Lower leg skin (tissue), 4 donors: ENCODE measurements at regions not wholly inside any gene's neighbourhood (a gene's known extent, or its start where the extent isn't known, plus 50 kb on each side); places are given as distances from the start of the nearest gene placed in this dataset.

Source experiments
- DNase-seq, 2 donors: peaks; one replicate each; pipeline ENCODE4 v3.0.0-alpha.2; 2019; ENCODE audit warnings: low spot score in 2 of 2
- H3K4me3 ChIP-seq: fragments of 200-600 bp; sonication (generic); 2 replicates; pipeline ENCODE4 v1.5.1; 2017; ENCODE audit warnings: mild to moderate bottlenecking, low read depth; ENCODE audit not compliant: poor library complexity, severe bottlenecking
- POLR2A ChIP-seq, 2 donors: fragments of 450-650 bp; IDR thresholded peaks; one replicate each; pipeline ENCODE4 v1.6.1; 2016 to 2017; ENCODE audit warnings: antibody characterized with exemption in 2 of 2, mild to moderate bottlenecking in 1 of 2, moderate library complexity in 1 of 2
- WGBS, 2 donors: methylation state at CpG; one replicate each; pipeline ENCODE4 v1.1.5; 2018; 5-methylcytosine and 5-hydroxymethylcytosine counted together
- intact Hi-C: fragments of 100-400 bp; cut with DNase I; formaldehyde crosslinking; loops from one replicate; pipeline ENCODE4 v1.15.0; 2023; ENCODE audit warnings: low total_unique reads
- TF ChIP-seq, protein P1 (sequence below), 3 donors: fragments of 450-650 bp; IDR thresholded peaks; one replicate each; pipeline ENCODE4 v1.5.1; 2016; ENCODE audit warnings: antibody characterized with exemption in 3 of 3, mild to moderate bottlenecking in 3 of 3, moderate library complexity in 2 of 3

DNA sequence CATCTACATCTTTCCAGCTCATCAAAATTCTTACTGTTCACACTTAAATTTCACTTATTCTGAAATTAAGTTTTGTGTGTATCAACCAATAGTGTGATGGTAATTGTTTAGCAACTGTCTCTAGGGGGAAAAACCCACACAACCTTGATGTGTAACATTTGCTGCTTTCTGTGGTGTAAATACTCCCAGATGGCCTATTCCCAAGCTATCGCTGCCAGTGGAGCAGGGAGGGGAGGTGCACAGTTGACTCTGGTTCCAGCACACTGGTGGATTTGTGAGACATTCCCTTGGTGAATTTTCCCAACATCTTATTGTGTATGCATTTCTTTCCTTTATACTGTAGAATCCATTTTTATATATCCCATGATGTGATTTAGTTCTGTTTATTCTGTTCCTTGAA lies 275.9 kb upstream of the SHH start:
- intact Hi-C loops, result no loop called here
- 56 to 72% methylated on average over 1 of the region's 1 CpG for WGBS, 2 donors
- TF ChIP-seq, protein P1, sequence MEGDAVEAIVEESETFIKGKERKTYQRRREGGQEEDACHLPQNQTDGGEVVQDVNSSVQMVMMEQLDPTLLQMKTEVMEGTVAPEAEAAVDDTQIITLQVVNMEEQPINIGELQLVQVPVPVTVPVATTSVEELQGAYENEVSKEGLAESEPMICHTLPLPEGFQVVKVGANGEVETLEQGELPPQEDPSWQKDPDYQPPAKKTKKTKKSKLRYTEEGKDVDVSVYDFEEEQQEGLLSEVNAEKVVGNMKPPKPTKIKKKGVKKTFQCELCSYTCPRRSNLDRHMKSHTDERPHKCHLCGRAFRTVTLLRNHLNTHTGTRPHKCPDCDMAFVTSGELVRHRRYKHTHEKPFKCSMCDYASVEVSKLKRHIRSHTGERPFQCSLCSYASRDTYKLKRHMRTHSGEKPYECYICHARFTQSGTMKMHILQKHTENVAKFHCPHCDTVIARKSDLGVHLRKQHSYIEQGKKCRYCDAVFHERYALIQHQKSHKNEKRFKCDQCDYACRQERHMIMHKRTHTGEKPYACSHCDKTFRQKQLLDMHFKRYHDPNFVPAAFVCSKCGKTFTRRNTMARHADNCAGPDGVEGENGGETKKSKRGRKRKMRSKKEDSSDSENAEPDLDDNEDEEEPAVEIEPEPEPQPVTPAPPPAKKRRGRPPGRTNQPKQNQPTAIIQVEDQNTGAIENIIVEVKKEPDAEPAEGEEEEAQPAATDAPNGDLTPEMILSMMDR (IDR thresholded peaks at IDR 0.05), result no peak
- no peak for TF ChIP-seq POLR2A (IDR thresholded peaks at IDR 0.05)
- no peak overlapping the region for H3K4me3 ChIP-seq
- DNase-seq, result no peak

GRCh38 chr7:156082048-156083040 lies 270.1 kb upstream of the SHH start:
- WGBS, 2 donors, result 65 to 68% methylated on average over 21 of the region's 21 CpGs
- TF ChIP-seq POLR2A (IDR thresholded peaks at IDR 0.05), result no peak
- TF ChIP-seq, protein P1 (IDR thresholded peaks at IDR 0.05), result no peak
- no peak for DNase-seq
- H3K4me3 ChIP-seq, result no peak overlapping the region
- intact Hi-C loops, result no loop called here

- DNase-seq, result no peak
- intact Hi-C loops, result no loop called here
- TF ChIP-seq, protein P1 (IDR thresholded peaks at IDR 0.05), result no peak
- TF ChIP-seq POLR2A (IDR thresholded peaks at IDR 0.05), result no peak
- no peak overlapping the region for H3K4me3 ChIP-seq
- 24% methylated on average over 3 of the region's 3 CpGs for WGBS, 2 donors
Measured at GRCh38 chr7:156080596-156080995, 268.3 kb upstream of the SHH start.

- intact Hi-C loops, result no loop called here
- 87 to 88% methylated on average over 9 to 10 of the region's 11 CpGs for WGBS, 2 donors
- no peak for DNase-seq
Measured at GRCh38 chr7:156080046-156080445, 267.8 kb upstream of the SHH start.

DNA sequence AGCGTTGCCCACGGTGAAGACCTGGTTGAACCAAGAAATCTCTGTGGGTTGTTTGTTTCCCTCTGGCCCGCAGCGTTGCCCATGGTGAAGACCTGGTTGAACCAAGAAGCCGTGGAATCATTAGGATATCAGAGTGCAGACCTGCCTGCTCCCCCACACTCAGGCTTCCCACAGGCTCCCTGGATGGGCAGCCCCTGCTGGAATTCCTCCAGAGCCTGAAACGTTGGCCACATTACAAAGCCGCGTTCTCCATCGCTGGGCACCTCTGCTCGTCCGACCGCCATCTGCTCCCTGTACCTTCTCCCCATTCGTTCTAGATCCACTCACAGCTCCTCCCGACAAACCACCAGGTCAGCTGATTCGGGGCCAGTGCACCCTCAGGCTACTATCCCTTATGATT lies 266.9 kb upstream of the SHH start:
- 80 to 85% methylated on average over 15 of the region's 15 CpGs for WGBS, 2 donors
- no peak overlapping the region for H3K4me3 ChIP-seq
- intact Hi-C loops, result no loop called here
- TF ChIP-seq POLR2A (IDR thresholded peaks at IDR 0.05), result no peak
- TF ChIP-seq, protein P1 (IDR thresholded peaks at IDR 0.05), result no peak
- no peak for DNase-seq

More at GRCh38 chr7:156080046-156080445, 267.8 kb upstream of the SHH start:
- no peak overlapping the region for H3K4me3 ChIP-seq
- TF ChIP-seq POLR2A (IDR thresholded peaks at IDR 0.05), result no peak
- TF ChIP-seq, protein P1 (IDR thresholded peaks at IDR 0.05), result no peak
